IMR-90 (cell line): ENCODE measurements at regions not wholly inside any gene's neighbourhood (a gene's known extent, or its start where the extent isn't known, plus 50 kb on each side); places are given as distances from the start of the nearest gene placed in this dataset.

Experiments
- BHLHE40 ChIP-seq: fragments of 150-350 bp; IDR thresholded peaks from 2 replicates; pipeline ENCODE4 v1.6.1; 2016; ENCODE audit warnings: mild to moderate bottlenecking, low read depth, low read length
- CHD1 ChIP-seq: IDR thresholded peaks from 2 replicates; pipeline ENCODE4 v1.6.1; 2012; ENCODE audit warnings: low read depth, low read length, improper control_type of control experiment
- FOS ChIP-seq: fragments of 150-350 bp; IDR thresholded peaks from 2 replicates; pipeline ENCODE4 v1.6.1; 2016; ENCODE audit warnings: low read depth, low read length
- MAFK ChIP-seq: IDR thresholded peaks from 2 replicates; pipeline ENCODE4 v1.6.1; 2012; ENCODE audit warnings: low read depth, low read length, improper control_type of control experiment
- MAZ ChIP-seq: IDR thresholded peaks from 2 replicates; pipeline ENCODE4 v1.6.1; 2012; ENCODE audit warnings: low read depth, mild to moderate bottlenecking, low read length, improper control_type of control experiment, moderate library complexity, borderline replicate concordance
- POLR2A ChIP-seq: IDR thresholded peaks from 2 replicates; pipeline ENCODE4 v1.6.1; 2012; ENCODE audit warnings: mild to moderate bottlenecking, low read depth, low read length
- RAD21 ChIP-seq: IDR thresholded peaks from 2 replicates; pipeline ENCODE4 v1.6.1; 2012; ENCODE audit warnings: low read length, improper control_type of control experiment
- RCOR1 ChIP-seq: IDR thresholded peaks from 2 replicates; pipeline ENCODE4 v1.6.1; 2012; ENCODE audit warnings: mild to moderate bottlenecking, low read length, improper control_type of control experiment; ENCODE audit not compliant: insufficient replicate concordance
- SMC3 ChIP-seq: fragments of 150-350 bp; IDR thresholded peaks from 2 replicates; pipeline ENCODE4 v1.6.1; 2016; ENCODE audit warnings: low read depth, mild to moderate bottlenecking, antibody characterized with exemption, low read length, moderate library complexity
- TF ChIP-seq, protein P1 (sequence below): conservative IDR thresholded peaks from 2 replicates; pipeline ENCODE4 v1.5.1; 2012; ENCODE audit warnings: mild to moderate bottlenecking, low read depth, low read length, improper control_type of control experiment
- TF ChIP-seq, protein P2 (sequence below): fragments of 150-350 bp; IDR thresholded peaks from 2 replicates; pipeline ENCODE4 v1.6.1; 2017; ENCODE audit warnings: mild to moderate bottlenecking, antibody characterized with exemption, low read length, low read depth

DNA sequence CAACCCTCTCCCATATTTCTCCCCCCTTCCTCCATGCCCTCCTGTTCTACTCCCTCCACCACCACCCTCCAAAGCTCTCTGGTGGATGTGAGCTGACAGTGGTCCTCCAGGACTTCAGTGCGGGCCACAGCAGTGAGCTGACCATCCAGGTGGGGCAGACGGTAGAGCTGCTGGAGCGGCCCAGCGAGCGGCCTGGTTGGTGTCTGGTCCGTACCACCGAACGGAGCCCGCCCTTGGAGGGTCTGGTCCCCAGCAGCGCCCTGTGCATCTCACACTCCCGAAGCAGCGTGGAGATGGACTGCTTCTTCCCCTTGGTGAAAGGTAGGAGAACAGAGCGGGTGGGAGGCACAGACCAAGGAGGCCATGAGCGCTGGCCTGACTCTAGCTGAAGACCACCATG is 167.5 kb upstream of the UMPS start:
- TF ChIP-seq, protein P1, sequence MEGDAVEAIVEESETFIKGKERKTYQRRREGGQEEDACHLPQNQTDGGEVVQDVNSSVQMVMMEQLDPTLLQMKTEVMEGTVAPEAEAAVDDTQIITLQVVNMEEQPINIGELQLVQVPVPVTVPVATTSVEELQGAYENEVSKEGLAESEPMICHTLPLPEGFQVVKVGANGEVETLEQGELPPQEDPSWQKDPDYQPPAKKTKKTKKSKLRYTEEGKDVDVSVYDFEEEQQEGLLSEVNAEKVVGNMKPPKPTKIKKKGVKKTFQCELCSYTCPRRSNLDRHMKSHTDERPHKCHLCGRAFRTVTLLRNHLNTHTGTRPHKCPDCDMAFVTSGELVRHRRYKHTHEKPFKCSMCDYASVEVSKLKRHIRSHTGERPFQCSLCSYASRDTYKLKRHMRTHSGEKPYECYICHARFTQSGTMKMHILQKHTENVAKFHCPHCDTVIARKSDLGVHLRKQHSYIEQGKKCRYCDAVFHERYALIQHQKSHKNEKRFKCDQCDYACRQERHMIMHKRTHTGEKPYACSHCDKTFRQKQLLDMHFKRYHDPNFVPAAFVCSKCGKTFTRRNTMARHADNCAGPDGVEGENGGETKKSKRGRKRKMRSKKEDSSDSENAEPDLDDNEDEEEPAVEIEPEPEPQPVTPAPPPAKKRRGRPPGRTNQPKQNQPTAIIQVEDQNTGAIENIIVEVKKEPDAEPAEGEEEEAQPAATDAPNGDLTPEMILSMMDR, result no peak
- TF ChIP-seq BHLHE40 (no peak), MAFK (no peak), SMC3 (no peak), POLR2A (no peak), CHD1 (no peak), RCOR1 (no peak), MAZ (no peak), FOS (no peak), RAD21 (no peak)
- TF ChIP-seq, protein P2, sequence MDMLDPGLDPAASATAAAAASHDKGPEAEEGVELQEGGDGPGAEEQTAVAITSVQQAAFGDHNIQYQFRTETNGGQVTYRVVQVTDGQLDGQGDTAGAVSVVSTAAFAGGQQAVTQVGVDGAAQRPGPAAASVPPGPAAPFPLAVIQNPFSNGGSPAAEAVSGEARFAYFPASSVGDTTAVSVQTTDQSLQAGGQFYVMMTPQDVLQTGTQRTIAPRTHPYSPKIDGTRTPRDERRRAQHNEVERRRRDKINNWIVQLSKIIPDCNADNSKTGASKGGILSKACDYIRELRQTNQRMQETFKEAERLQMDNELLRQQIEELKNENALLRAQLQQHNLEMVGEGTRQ, result no peak
